Activated naive CD8-positive, alpha-beta T cell (primary cell): ENCODE measurements at regions not wholly inside any gene's neighbourhood (a gene's known extent, or its start where the extent isn't known, plus 50 kb on each side); places are given as distances from the start of the nearest gene placed in this dataset.

Experiments
- H3K27ac Mint-ChIP-seq: one replicate; pipeline ENCODE4 v1.8.0; 2021; ENCODE audit warnings: mixed read lengths
- H3K27me3 Mint-ChIP-seq: one replicate; pipeline ENCODE4 v1.8.0; 2021; ENCODE audit warnings: mixed read lengths
- H3K36me3 Mint-ChIP-seq: one replicate; pipeline ENCODE4 v1.8.0; 2021; ENCODE audit warnings: mixed read lengths
- H3K4me1 Mint-ChIP-seq: one replicate; pipeline ENCODE4 v1.8.0; 2021; ENCODE audit warnings: low read depth, mixed read lengths
- H3K4me3 Mint-ChIP-seq: one replicate; pipeline ENCODE4 v1.8.0; 2021; ENCODE audit warnings: mild to moderate bottlenecking, mixed read lengths
- H3K9me3 Mint-ChIP-seq: one replicate; pipeline ENCODE4 v1.8.0; 2021; ENCODE audit warnings: low read depth, mixed read lengths

DNA sequence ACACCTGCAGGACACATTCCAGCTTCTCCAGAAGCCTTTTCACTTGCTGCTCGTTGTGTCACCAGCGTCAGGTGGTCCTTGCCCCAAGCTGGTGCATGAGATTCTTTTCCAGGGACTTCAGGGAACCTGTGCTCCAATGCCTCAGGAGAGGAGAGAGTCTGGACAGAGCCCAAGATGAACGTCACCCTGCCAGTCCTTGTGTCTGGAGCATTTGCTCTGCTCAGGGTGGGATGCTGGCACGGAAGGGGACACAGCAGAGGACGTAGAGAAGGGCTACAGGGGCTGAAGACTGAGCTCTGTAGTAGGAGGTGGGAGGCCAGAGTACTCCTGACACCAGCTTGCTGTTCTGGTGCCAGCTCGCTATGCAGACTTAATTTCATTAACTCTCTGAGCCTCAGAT, 262.1 kb downstream of the XXYLT1 start:
- H3K36me3 Mint-ChIP-seq = no peaks in the 10 kb centered on the region
- no peak overlapping the region for H3K4me3 Mint-ChIP-seq
- H3K27me3 Mint-ChIP-seq = no peaks in the 10 kb centered on the region

GRCh38 chr3:195009616-195010015, 261.3 kb downstream of the XXYLT1 start:
- Mint-ChIP-seq H3K9me3 (no peaks in the 10 kb centered on the region), H3K36me3 (no peaks in the 10 kb centered on the region), H3K27me3 (no peaks in the 10 kb centered on the region), H3K4me1 (peaks cover under 1% of the 10 kb centered on the region), H3K4me3 (no peak overlapping the region), H3K27ac (no peak overlapping the region)

More for the DNA sequence above, 262.1 kb downstream of the XXYLT1 start:
- no peaks in the 10 kb centered on the region for H3K9me3 Mint-ChIP-seq
- H3K4me1 Mint-ChIP-seq = no peaks in the 10 kb centered on the region
- H3K27ac Mint-ChIP-seq = no peak overlapping the region

GRCh38 chr3:195010551-195011100, 260.3 kb downstream of the XXYLT1 start:
- H3K4me3 Mint-ChIP-seq = no peak overlapping the region
- H3K36me3 Mint-ChIP-seq = no peaks in the 10 kb centered on the region
- peaks cover 5% of the 10 kb centered on the region for H3K4me1 Mint-ChIP-seq
- no peaks in the 10 kb centered on the region for H3K9me3 Mint-ChIP-seq
- no peak overlapping the region for H3K27ac Mint-ChIP-seq
- no peaks in the 10 kb centered on the region for H3K27me3 Mint-ChIP-seq

DNA sequence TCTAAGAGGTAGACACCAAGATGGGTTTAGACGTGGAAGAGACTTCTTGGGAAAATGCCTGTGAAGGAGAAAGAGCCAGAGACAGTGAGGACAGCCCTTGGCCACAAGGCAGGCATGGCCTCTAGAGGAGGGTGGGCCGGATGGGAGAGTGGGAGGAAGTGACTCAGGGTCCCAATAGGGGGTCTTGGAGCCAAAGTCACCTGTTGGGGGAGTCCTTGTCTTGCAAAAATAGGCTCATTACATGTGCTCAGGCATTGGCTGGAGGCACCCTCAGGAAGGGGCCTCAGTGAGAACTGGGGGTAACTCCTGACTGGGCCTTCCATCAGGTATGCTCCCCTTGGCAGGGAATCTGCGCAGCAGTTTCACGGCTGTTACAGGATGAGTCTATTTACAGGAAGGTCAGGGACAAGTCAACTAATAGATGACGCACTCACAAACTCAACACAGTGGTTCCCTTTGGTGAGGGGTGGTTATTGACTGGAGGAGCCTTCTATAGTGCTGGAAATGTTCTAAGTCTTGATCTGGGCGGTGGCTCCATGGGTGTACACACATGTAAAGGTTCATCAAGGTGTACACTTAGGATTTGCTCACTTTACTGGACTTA, 259.6 kb downstream of the XXYLT1 start:
- Mint-ChIP-seq H3K27me3 (no peaks in the 10 kb centered on the region), H3K9me3 (no peaks in the 10 kb centered on the region), H3K4me3 (no peak overlapping the region), H3K27ac (no peak overlapping the region), H3K36me3 (no peaks in the 10 kb centered on the region), H3K4me1 (peaks cover 5% of the 10 kb centered on the region)

- Mint-ChIP-seq H3K27me3 (no peaks in the 10 kb centered on the region), H3K27ac (no peak overlapping the region), H3K4me3 (no peak overlapping the region), H3K36me3 (no peaks in the 10 kb centered on the region), H3K4me1 (peaks cover 5% of the 10 kb centered on the region), H3K9me3 (no peaks in the 10 kb centered on the region)
Measured at GRCh38 chr3:195012100-195012499, 258.9 kb downstream of the XXYLT1 start.

GRCh38 chr3:195012571-195012970, 258.4 kb downstream of the XXYLT1 start:
- H3K27me3 Mint-ChIP-seq = no peaks in the 10 kb centered on the region
- H3K4me3 Mint-ChIP-seq = no peak overlapping the region
- peaks cover 5% of the 10 kb centered on the region for H3K4me1 Mint-ChIP-seq
- H3K27ac Mint-ChIP-seq = no peak overlapping the region
- H3K9me3 Mint-ChIP-seq = no peaks in the 10 kb centered on the region
- no peaks in the 10 kb centered on the region for H3K36me3 Mint-ChIP-seq

- no peaks in the 10 kb centered on the region for H3K36me3 Mint-ChIP-seq
- H3K9me3 Mint-ChIP-seq = no peaks in the 10 kb centered on the region
- no peak overlapping the region for H3K27ac Mint-ChIP-seq
- no peak overlapping the region for H3K4me3 Mint-ChIP-seq
- H3K27me3 Mint-ChIP-seq = no peaks in the 10 kb centered on the region
- peaks cover 5% of the 10 kb centered on the region for H3K4me1 Mint-ChIP-seq
Measured at GRCh38 chr3:195013411-195014361, 257.3 kb downstream of the XXYLT1 start.

DNA sequence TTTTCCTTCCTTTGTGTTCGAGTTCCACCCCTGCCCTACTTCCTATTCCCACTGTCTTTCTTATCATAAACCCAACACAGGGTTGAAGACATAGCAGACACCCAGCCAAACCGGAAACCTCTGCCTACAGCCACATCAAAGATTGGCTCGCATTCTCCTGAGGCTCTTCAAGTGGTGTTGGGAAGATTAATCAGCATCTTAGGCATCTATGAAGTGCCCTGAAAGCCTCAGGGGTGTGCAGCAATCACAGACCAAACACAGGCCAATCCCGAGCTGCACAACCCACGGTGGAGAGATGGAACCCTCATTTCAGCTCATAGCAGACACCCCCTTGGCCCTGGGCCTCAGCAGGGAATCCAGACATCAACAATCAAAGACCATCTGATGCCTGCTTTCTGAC, 255.9 kb downstream of the XXYLT1 start:
- Mint-ChIP-seq H3K27ac (no peak overlapping the region), H3K36me3 (no peaks in the 10 kb centered on the region), H3K4me3 (no peak overlapping the region), H3K27me3 (peaks cover 3% of the 10 kb centered on the region), H3K9me3 (no peaks in the 10 kb centered on the region), H3K4me1 (peaks cover 5% of the 10 kb centered on the region)

DNA sequence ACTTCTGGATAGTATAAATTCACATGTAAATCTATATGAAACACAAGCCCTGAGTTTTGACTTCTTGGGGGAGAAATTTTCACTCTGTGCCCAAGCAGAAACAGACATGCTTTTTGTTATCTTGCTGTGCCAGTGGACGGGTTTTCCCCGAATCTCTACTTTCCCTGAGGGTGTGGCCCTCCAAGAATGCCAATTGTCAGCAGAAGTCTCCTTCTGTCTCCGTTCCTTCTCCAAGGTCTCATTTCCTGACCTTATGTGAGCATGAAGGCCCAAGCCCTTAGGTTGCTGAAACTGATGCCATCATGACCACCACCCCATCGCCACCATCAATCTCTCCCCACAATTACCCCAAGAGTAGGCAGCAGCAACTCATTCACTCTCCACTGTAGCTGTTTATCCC, 253.8 kb downstream of the XXYLT1 start:
- Mint-ChIP-seq H3K4me3 (no peak overlapping the region), H3K27ac (no peak overlapping the region), H3K9me3 (no peaks in the 10 kb centered on the region), H3K27me3 (peaks cover 5% of the 10 kb centered on the region), H3K4me1 (peaks cover 5% of the 10 kb centered on the region), H3K36me3 (no peaks in the 10 kb centered on the region)
